CD4-positive, alpha-beta T cell treated with Interleukin-10 for 1 hour (primary cell): ENCODE measurements at regions not wholly inside any gene's neighbourhood (a gene's known extent, or its start where the extent isn't known, plus 50 kb on each side); places are given as distances from the start of the nearest gene placed in this dataset.
"Not testable (repeated sequence)": the region's sequence is repeated elsewhere in the genome, so short reads cannot be mapped to it uniquely, and the experiment has no call there.

ENCODE experiments used
- DNase-seq: peaks from one replicate; pipeline ENCODE4 v3.0.0-alpha.2; 2020

GRCh38 chr12:127984386-127985055 lies 282.4 kb upstream of the TMEM132C start:
- no peak for DNase-seq

GRCh38 chr12:127987199-127987901 lies 279.6 kb upstream of the TMEM132C start:
- no peak for DNase-seq

GRCh38 chr12:127991485-127991884 lies 275.5 kb upstream of the TMEM132C start:
- DNase-seq: no peak

GRCh38 chr12:127998988-127999387 lies 268.0 kb upstream of the TMEM132C start:
- no peak for DNase-seq

- DNase-seq: no peak
These were observed 262.5 kb upstream of the TMEM132C start for GRCh38 chr12:128004383-128004938.

- DNase-seq: no peak
These were observed 259.7 kb upstream of the TMEM132C start for GRCh38 chr12:128007250-128007649.

GRCh38 chr12:128008341-128008740 lies 258.6 kb upstream of the TMEM132C start:
- DNase-seq: no peak

GRCh38 chr12:128009108-128009507 lies 257.9 kb upstream of the TMEM132C start:
- DNase-seq: no peak

- no peak for DNase-seq
These were observed 254.9 kb upstream of the TMEM132C start for GRCh38 chr12:128012110-128012509.

GRCh38 chr12:128015276-128015675 lies 251.7 kb upstream of the TMEM132C start:
- no peak for DNase-seq

GRCh38 chr12:128018067-128018466 lies 248.9 kb upstream of the TMEM132C start:
- no peak for DNase-seq

GRCh38 chr12:128019996-128020544 lies 246.9 kb upstream of the TMEM132C start:
- no peak for DNase-seq

GRCh38 chr12:128021561-128021960 lies 245.4 kb upstream of the TMEM132C start:
- no peak for DNase-seq

GRCh38 chr12:128025589-128026245 lies 241.3 kb upstream of the TMEM132C start:
- no peak for DNase-seq

GRCh38 chr12:128026696-128027574 lies 240.0 kb upstream of the TMEM132C start:
- DNase-seq: no peak

- DNase-seq: no peak
These were observed 233.5 kb upstream of the TMEM132C start for GRCh38 chr12:128033473-128033872.

GRCh38 chr12:128040971-128041370 lies 226.0 kb upstream of the TMEM132C start:
- DNase-seq: no peak

- not testable (repeated sequence) for DNase-seq
These were observed 224.7 kb upstream of the TMEM132C start for GRCh38 chr12:128042283-128042682.

GRCh38 chr12:128042825-128043224 lies 224.1 kb upstream of the TMEM132C start:
- DNase-seq: no peak

- DNase-seq: no peak
These were observed 223.7 kb upstream of the TMEM132C start for GRCh38 chr12:128043317-128043716.

- DNase-seq: no peak
These were observed 219.5 kb upstream of the TMEM132C start for GRCh38 chr12:128047266-128048060.

- no peak for DNase-seq
These were observed 214.6 kb upstream of the TMEM132C start for GRCh38 chr12:128052331-128052730.
